HG03159 (cell line): ENCODE measurements at regions not wholly inside any gene's neighbourhood (a gene's known extent, or its start where the extent isn't known, plus 50 kb on each side); places are given as distances from the start of the nearest gene placed in this dataset.
A peak's percentile ranks its signal among the peaks of the same experiment; 100 is the strongest.

Experiments
- ATAC-seq: cut with Tn5 transposase; IDR thresholded peaks from one replicate; pipeline ENCODE4 v1.9.1; 2021; ENCODE audit warnings: mild to moderate bottlenecking, moderate library complexity; ENCODE audit not compliant: unreplicated experiment

- ATAC-seq, result no peak
Observed at GRCh38 chr1:198902655-198903054, 263.8 kb downstream of the PTPRC start.

- no peak for ATAC-seq
Observed at GRCh38 chr1:198903203-198903602, 264.4 kb downstream of the PTPRC start.

- no peak for ATAC-seq
Observed at GRCh38 chr1:198903621-198904020, 264.8 kb downstream of the PTPRC start.

GRCh38 chr1:198904321-198904720 lies 265.5 kb downstream of the PTPRC start:
- ATAC-seq, result no peak

DNA sequence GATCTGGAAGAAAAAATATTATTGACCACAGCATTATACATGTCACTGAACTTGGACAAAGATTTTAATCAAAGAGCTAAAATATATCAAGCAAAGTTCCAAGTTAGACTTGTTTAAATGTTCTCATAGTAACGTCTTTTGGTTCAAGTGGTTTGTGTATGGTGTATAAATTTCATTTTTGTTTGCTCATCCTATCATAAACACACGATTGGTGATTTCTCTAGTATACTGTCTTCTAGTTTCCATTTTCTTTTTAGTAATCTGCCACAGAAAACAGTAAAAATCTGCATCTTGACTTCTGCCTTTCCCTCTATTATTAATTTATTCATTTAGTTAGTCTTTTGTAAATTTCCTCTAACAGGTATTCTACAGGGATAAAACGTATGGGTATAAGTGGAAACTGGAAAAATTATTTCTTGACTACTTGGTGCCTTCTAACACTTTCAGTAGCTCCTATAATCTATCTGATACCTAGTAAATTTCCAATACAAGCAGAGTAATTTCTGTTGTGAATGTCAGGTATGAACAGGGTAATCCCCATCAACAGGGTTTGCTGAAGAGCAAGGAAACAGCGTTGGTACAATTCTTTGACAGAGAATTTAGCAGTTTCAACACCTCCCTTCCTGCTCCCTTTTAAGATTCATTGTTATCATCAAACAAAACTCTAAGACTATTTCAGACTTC lies 268.0 kb downstream of the PTPRC start:
- no peak for ATAC-seq

DNA sequence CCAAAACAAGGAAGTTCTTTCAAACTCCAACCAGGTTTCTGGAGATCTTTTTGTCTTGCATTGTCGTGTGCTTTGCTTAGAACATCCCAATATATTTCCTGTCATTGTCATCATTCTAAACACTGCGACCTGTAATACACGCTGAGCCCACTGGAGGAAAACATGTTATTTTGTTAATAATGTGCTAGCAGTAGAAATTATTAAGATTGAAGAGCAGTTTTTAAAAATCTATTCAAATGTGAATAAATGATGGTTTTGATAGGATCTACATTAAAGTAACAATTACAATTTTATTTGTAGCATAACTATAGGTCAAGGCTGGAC lies 268.5 kb downstream of the PTPRC start:
- no peak for ATAC-seq

DNA sequence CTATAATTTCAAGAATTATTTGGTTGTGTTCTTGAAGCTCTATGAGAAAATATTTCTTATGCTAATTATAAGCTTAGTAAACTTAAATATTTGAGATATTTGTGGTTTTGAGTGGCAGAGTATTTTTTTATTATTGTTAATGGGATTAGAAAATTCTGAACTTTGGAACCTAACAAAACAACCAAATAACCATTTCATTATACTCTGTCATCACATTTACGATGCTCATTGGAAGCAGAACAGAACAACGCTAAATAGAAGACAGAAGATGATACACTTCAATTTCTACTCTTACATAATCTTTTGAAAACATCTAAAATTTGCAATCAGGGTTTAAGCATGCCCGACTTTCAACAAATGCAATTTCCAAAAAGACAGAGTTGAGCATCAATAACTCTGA lies 270.2 kb downstream of the PTPRC start:
- no peak for ATAC-seq

DNA sequence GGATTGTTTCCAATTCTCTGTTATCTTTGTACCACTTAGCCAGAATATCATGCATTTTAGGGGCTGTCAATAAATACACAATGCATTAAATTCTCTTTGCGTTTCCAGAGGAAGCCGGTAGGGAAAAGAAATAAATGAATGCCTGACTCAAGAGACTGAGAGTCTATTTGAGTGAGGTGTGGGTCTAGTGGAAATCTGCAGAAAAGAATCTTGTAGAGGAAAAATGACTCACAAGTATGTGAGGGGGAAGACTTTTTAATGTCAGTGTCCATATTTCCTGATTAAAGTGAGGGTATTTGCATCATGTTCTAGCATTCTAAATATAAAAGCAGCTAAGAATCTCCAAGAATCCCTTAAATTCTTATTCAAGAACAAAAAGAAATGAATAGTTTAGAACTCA lies 271.1 kb downstream of the PTPRC start:
- ATAC-seq, result no peak

DNA sequence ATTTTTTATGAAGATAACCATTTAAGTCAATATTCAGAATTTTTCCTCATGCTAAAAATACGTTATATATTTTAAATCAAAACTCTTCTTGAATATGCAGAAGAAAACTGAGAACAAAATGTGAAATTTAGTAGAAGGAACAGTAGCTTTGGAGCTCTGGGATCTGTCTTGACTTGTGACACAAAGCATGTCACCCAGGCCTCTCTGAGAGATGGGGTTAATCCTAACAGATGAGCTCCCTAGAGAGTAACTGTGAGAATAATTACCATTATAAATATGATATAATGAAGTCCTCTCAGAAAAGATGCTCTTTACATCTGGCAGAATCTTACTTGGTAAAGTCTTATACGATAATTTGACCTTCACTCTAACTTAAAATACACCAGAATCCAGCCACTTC lies 272.0 kb downstream of the PTPRC start:
- ATAC-seq, result no peak

GRCh38 chr1:198912046-198912445 lies 273.2 kb downstream of the PTPRC start:
- ATAC-seq, result no peak

GRCh38 chr1:198913667-198914066 lies 274.8 kb downstream of the PTPRC start:
- no peak for ATAC-seq

- no peak for ATAC-seq
Observed at GRCh38 chr1:198915327-198916231, 276.7 kb downstream of the PTPRC start.

- no peak for ATAC-seq
Observed at GRCh38 chr1:198917226-198917625, 278.4 kb downstream of the PTPRC start.

- no peak for ATAC-seq
Observed at GRCh38 chr1:198918920-198919319, 280.1 kb downstream of the PTPRC start.

DNA sequence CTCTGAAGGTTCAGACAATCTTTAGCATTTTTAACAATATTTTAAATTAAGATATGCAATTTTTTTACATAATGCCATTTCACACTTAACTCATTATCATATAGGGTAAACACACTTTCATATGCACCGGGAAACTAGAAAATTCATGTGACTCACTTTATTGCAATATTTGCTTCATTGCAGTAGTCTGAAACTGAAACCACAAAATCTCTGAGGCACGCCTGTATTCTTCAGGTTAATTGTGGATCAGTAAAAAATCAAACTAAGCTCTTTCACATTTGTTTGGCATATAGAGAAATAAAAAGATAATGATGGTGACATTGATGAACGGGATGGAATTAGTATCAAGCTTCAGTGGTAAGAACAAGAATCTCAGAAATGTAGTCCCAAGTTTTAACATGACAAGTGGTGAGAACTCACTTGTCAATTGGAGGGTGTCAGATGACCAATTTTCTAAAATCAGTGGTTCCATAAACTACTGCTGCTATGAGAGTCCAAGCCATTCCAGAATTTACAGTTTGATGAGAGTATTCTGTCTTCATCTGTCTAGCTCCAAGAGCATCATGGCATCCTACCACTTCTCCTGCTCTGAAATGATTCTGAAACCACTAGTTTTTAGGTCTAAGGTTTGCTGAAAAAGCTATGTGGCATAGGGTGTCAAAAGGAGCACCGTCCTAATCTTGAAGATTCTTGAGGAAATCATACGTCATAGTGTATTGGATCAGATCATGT lies 281.0 kb downstream of the PTPRC start:
- ATAC-seq, result peak; percentile 62

GRCh38 chr1:198922638-198923430 lies 284.0 kb downstream of the PTPRC start:
- ATAC-seq, result peak; percentile 76

DNA sequence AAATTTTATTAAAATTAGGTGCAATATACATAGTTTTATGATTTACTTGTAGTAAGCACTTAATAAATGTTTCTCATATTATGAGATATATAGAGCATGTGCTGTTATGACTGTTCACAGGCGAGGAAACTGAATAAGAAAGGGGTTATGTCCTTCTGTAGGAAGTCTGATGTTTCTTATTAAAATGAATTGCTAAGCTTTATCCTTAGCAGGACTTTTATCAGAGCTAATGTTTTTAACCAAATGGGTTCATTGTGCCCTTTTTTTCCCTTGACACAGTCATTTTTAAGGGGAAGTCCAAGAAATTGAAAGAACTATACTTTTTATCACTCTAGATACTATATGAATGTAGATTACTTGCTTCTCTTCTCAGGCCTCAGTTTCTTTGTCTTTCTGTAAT lies 285.2 kb downstream of the PTPRC start:
- ATAC-seq, result no peak

DNA sequence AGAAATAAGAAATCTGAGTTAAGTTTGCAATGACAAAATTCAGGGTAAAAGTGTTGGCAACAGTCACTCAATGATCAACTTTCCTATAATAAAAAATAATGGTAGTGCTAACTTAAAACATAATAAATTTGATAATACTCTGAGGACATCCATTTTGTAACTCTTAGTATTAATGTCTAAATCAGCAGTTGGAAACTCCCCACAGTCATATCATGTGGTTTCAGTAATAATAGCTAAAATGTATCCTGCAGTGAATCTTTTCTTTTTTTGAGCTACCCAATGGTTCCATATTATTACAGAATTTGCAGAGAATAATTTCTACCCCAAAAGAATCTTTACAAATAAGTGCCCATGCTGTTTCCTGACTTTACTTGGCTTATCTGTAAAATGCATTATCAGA lies 286.7 kb downstream of the PTPRC start:
- no peak for ATAC-seq

DNA sequence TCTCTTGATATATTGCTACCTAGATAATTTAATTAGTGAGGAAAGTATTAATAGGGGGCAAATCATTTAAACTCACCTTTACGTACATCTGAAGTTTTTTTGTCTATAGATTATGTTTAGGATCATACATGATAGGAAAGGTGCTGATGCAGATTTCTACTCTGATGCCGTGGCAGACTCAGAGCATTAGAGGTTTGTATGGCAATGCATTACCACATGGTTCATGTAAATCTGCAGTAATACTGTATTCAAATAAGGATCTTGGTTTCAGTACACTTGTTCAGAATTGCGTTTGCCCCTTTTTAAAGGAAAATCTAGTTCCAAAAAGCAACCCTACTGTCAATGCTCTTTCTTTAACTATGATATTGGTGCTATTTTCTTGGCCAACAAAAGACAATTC lies 288.3 kb downstream of the PTPRC start:
- no peak for ATAC-seq

GRCh38 chr1:198929111-198929604 lies 290.3 kb downstream of the PTPRC start:
- no peak for ATAC-seq
